ENCODE measurements at regions not wholly inside any gene's neighbourhood (a gene's known extent, or its start where the extent isn't known, plus 50 kb on each side); places are given as distances from the start of the nearest gene placed in this dataset.

GRCh38 chr5:20262896-20263295, 274.9 kb upstream of the CDH18 start:
- no peaks in the 10 kb centered on the region for H3K36me3 ChIP-seq (ENCODE audit: control insufficient read depth in 2 of 2, extremely low read depth in 1 of 2, insufficient read depth in 2 of 2, low read length in 2 of 2)

GRCh38 chr5:20254748-20255147, 266.7 kb upstream of the CDH18 start:
- FAIRE-seq (no peak), DNase-seq (ENCODE audit: low read depth, low spot score) (no peak)
- TF ChIP-seq EZH2 (IDR thresholded peaks at IDR 0.05; ENCODE audit: low read length) (no peak), CTCF (optimal IDR thresholded peaks at IDR 0.05 in 1 of 3, IDR thresholded peaks at IDR 0.05 in 1 of 3, conservative IDR thresholded peaks at IDR 0.05 in 1 of 3; ENCODE audit: extremely low read depth in 1 of 3, insufficient read depth in 2 of 3, low read length in 3 of 3) (no peak)
- H3K4me1 ChIP-seq (ENCODE audit: control insufficient read depth, extremely low read depth, insufficient read depth, low read length) = no peaks in the 10 kb centered on the region
- H3K4me2 ChIP-seq (ENCODE audit: control insufficient read depth, extremely low read depth, insufficient read depth, low read depth, low read length) = no peak overlapping the region
- no peaks in the 10 kb centered on the region for H4K20me1 ChIP-seq (ENCODE audit: control insufficient read depth, extremely low read depth, insufficient read depth, low read length)
- H3K9me3 ChIP-seq (ENCODE audit: control insufficient read depth, low read depth, low read length) = no peaks in the 10 kb centered on the region
- H3K79me2 ChIP-seq (ENCODE audit: control insufficient read depth, insufficient read depth, low read length) = no peaks in the 10 kb centered on the region
- dilution Hi-C loops (cut with MboI; ENCODE audit: extremely low pct_ligation_motif_present, low sequenced_read_pairs) = no loop called here
- no peaks in the 10 kb centered on the region for H3K27me3 ChIP-seq (ENCODE audit: control insufficient read depth, extremely low read depth, insufficient read depth, low read length)
- H3K9me1 ChIP-seq (ENCODE audit: control insufficient read depth, extremely low read depth, insufficient read depth, low read length) = no peaks in the 10 kb centered on the region
- H3K9ac ChIP-seq (ENCODE audit: control insufficient read depth, extremely low read depth, insufficient read depth, low read length) = no peak overlapping the region
- no peaks in the 10 kb centered on the region for H3K36me3 ChIP-seq (ENCODE audit: control insufficient read depth in 2 of 2, extremely low read depth in 1 of 2, insufficient read depth in 2 of 2, low read length in 2 of 2)
- H2AFZ ChIP-seq (ENCODE audit: control insufficient read depth, low read length) = no peak overlapping the region
- no peak overlapping the region for H3K27ac ChIP-seq (ENCODE audit: control insufficient read depth, insufficient read depth, low read length)
- no peak overlapping the region for H3K4me3 ChIP-seq (ENCODE audit: control insufficient read depth in 2 of 3, extremely low read depth in 1 of 3, insufficient read depth in 2 of 3, low read depth in 1 of 3, low read length in 3 of 3)

More at GRCh38 chr5:20262896-20263295, 274.9 kb upstream of the CDH18 start:
- Histone ChIP-seq H4K20me1 (ENCODE audit: control insufficient read depth, extremely low read depth, insufficient read depth, low read length) (no peaks in the 10 kb centered on the region), H3K27me3 (ENCODE audit: control insufficient read depth, extremely low read depth, insufficient read depth, low read length) (no peaks in the 10 kb centered on the region), H3K4me1 (ENCODE audit: control insufficient read depth, extremely low read depth, insufficient read depth, low read length) (no peaks in the 10 kb centered on the region), H3K27ac (ENCODE audit: control insufficient read depth, insufficient read depth, low read length) (no peak overlapping the region), H3K9ac (ENCODE audit: control insufficient read depth, extremely low read depth, insufficient read depth, low read length) (no peak overlapping the region), H3K79me2 (ENCODE audit: control insufficient read depth, insufficient read depth, low read length) (no peaks in the 10 kb centered on the region), H3K4me3 (ENCODE audit: control insufficient read depth in 2 of 3, extremely low read depth in 1 of 3, insufficient read depth in 2 of 3, low read depth in 1 of 3, low read length in 3 of 3) (no peak overlapping the region), H3K9me1 (ENCODE audit: control insufficient read depth, extremely low read depth, insufficient read depth, low read length) (no peaks in the 10 kb centered on the region), H3K9me3 (ENCODE audit: control insufficient read depth, low read depth, low read length) (no peaks in the 10 kb centered on the region), H2AFZ (ENCODE audit: control insufficient read depth, low read length) (no peak overlapping the region), H3K4me2 (ENCODE audit: control insufficient read depth, extremely low read depth, insufficient read depth, low read depth, low read length) (no peak overlapping the region)
- TF ChIP-seq EZH2 (IDR thresholded peaks at IDR 0.05; ENCODE audit: low read length) (no peak), CTCF (optimal IDR thresholded peaks at IDR 0.05 in 1 of 3, IDR thresholded peaks at IDR 0.05 in 1 of 3, conservative IDR thresholded peaks at IDR 0.05 in 1 of 3; ENCODE audit: extremely low read depth in 1 of 3, insufficient read depth in 2 of 3, low read length in 3 of 3) (no peak)
- DNase-seq (ENCODE audit: low read depth, low spot score) = no peak
- FAIRE-seq = no peak
- dilution Hi-C loops (cut with MboI; ENCODE audit: extremely low pct_ligation_motif_present, low sequenced_read_pairs) = no loop called here
